ENCODE measurements at regions not wholly inside any gene's neighbourhood (a gene's known extent, or its start where the extent isn't known, plus 50 kb on each side); places are given as distances from the start of the nearest gene placed in this dataset.

DNA sequence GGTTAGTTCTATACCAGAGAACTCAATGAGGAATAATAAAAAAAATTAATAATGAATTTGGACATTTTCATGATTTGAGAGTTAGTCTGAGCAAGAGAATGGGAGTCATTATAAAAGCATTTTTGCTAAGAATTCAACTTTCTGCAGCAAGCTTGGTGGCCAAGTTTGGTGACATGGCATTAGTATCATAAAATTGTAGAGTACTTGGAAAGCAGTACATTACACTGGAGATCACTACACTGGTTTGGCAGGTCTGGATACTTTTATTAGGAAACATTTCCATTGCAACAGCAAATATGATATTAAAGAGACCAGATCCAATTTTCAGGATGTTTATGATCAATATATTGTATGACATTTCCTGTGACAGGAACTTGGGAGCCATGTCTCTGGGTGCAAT lies 249.1 kb upstream of the INTU start:
- TF ChIP-seq, protein P1, sequence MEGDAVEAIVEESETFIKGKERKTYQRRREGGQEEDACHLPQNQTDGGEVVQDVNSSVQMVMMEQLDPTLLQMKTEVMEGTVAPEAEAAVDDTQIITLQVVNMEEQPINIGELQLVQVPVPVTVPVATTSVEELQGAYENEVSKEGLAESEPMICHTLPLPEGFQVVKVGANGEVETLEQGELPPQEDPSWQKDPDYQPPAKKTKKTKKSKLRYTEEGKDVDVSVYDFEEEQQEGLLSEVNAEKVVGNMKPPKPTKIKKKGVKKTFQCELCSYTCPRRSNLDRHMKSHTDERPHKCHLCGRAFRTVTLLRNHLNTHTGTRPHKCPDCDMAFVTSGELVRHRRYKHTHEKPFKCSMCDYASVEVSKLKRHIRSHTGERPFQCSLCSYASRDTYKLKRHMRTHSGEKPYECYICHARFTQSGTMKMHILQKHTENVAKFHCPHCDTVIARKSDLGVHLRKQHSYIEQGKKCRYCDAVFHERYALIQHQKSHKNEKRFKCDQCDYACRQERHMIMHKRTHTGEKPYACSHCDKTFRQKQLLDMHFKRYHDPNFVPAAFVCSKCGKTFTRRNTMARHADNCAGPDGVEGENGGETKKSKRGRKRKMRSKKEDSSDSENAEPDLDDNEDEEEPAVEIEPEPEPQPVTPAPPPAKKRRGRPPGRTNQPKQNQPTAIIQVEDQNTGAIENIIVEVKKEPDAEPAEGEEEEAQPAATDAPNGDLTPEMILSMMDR (IDR thresholded peaks at IDR 0.05; ENCODE audit: low read length), result no peak
- TF ChIP-seq EZH2phosphoT487 (IDR thresholded peaks at IDR 0.05; ENCODE audit: low read length), result no peak
- TF ChIP-seq EZH2 (optimal IDR thresholded peaks at IDR 0.05; ENCODE audit: low read depth, low read length), result no peak
